ENCODE measurements at regions not wholly inside any gene's neighbourhood (a gene's known extent, or its start where the extent isn't known, plus 50 kb on each side); places are given as distances from the start of the nearest gene placed in this dataset.

DNA sequence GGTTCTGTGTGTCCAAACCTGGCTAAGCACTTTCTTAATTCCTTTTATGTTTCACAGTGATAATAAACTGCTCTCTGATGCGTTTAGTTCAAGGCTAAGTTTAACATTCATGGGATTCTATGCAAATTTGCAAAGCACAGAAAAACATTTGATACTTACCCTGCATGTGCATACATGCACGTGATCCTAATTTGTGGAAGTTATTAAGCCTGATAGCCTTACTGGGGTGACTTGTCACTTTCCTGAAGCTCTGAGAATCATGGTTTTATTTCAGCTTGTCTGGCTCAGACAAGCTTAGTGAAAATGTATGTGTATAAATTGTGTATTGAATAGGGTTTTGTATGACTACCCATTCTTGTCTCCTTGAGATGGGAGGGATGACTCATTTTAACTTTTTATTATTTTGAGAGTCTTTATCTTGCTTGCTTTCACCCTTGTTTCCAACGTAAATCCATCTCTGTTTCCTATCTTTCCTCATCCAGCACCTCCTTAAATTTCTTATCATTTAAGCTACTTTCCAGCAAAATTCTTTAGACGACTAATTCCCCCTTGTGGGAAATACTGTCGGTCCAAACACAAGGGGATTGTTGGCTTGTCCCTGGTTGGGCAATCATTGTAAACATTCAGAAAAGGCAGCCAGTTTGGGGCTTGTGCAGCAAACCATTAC, 167.1 kb downstream of the C11orf91 start:
- Histone ChIP-seq H2BK12ac (ENCODE audit: insufficient read length, low read depth, low read length) (no peak overlapping the region), H3K27me3 (ENCODE audit: insufficient read depth, low read length) (no peaks in the 10 kb centered on the region), H3K79me2 (ENCODE audit: insufficient read depth, low read length) (no peaks in the 10 kb centered on the region), H2BK15ac (ENCODE audit: low read depth, low read length) (no peak overlapping the region), H2BK5ac (ENCODE audit: insufficient read length, low read length) (no peak overlapping the region), H3K79me1 (ENCODE audit: insufficient read depth, low read depth, low read length, poor library complexity, severe bottlenecking) (no peaks in the 10 kb centered on the region), H2AFZ (ENCODE audit: low read length) (no peak overlapping the region), H2BK120ac (ENCODE audit: low read depth, low read length, poor library complexity, severe bottlenecking) (no peak overlapping the region), H3K9me3 (ENCODE audit: control insufficient read depth, low read depth, low read length) (no peaks in the 10 kb centered on the region), H4K91ac (ENCODE audit: insufficient read length, low read depth, low read length) (no peak overlapping the region), H3K56ac (ENCODE audit: insufficient read length, low read depth, low read length) (no peak overlapping the region), H3K4me2 (ENCODE audit: insufficient read depth, insufficient read length, low read length) (no peak overlapping the region), H3K9ac (ENCODE audit: extremely low read depth, insufficient read length, low read length) (no peak overlapping the region), H3K18ac (ENCODE audit: insufficient read length, low read depth, low read length) (no peak overlapping the region), H3K23me2 (ENCODE audit: insufficient read length, low read depth, low read length, poor library complexity, severe bottlenecking) (no peaks in the 10 kb centered on the region), H3K4me1 (ENCODE audit: insufficient read depth, low read length) (no peaks in the 10 kb centered on the region), H3K27ac (ENCODE audit: insufficient read length, low read depth, low read length) (no peak overlapping the region), H3K23ac (ENCODE audit: insufficient read length, low read depth, low read length) (no peak overlapping the region), H3T11ph (ENCODE audit: low read length) (no peak overlapping the region), H3K4ac (ENCODE audit: low read depth, low read length) (no peak overlapping the region), H2BK20ac (ENCODE audit: low read depth, low read length, poor library complexity, severe bottlenecking) (no peak overlapping the region), H4K5ac (ENCODE audit: insufficient read length, low read depth, low read length) (no peak overlapping the region), H2AK5ac (ENCODE audit: insufficient read length, low read length) (no peak overlapping the region), H3K14ac (ENCODE audit: insufficient read depth, low read length) (no peak overlapping the region), H4K8ac (replicated peaks; ENCODE audit: insufficient read length, low read depth, low read length) (no peak overlapping the region), H4K20me1 (ENCODE audit: control insufficient read depth, insufficient read depth, insufficient read length) (no peaks in the 10 kb centered on the region)
- Mint-ChIP-seq H3K4me3 (no peak overlapping the region), H3K27ac (no peak overlapping the region), H3K36me3 (ENCODE audit: insufficient read depth in 1 of 3, low read depth in 3 of 3) (no peaks in the 10 kb centered on the region), H3K4me1 (peaks cover 0 to 2% of the 10 kb centered on the region in 2 experiments; a peak in 1 of 4 replicates), H3K27me3 (ENCODE audit: low read depth) (no peaks in the 10 kb centered on the region; the same call in 1 of the 2 replicates), H3K9me3 (no peaks in the 10 kb centered on the region; a peak in 1 of 5 replicates)
- no peak for TF ChIP-seq CTCF (conservative IDR thresholded peaks at IDR 0.05)
- no CpG with 5 or more reads among the region's 5 CpGs for WGBS (ENCODE audit: extremely low coverage, insufficient read length, low lambda C conversion rate)
- DNase-seq = no peak
